ENCODE measurements at regions not wholly inside any gene's neighbourhood (a gene's known extent, or its start where the extent isn't known, plus 50 kb on each side); places are given as distances from the start of the nearest gene placed in this dataset.

- no peak for DNase-seq
Observed at GRCh38 chr9:80086822-80087345, 515.1 kb downstream of the TLE4 start.

- DNase-seq, result no peak
Observed at GRCh38 chr9:80086386-80086785, 514.6 kb downstream of the TLE4 start.

- DNase-seq, result no peak
Observed at GRCh38 chr9:80085668-80086067, 513.9 kb downstream of the TLE4 start.

- DNase-seq, result no peak
Observed at GRCh38 chr9:80082213-80082612, 510.4 kb downstream of the TLE4 start.

GRCh38 chr9:80078826-80079225, 507.1 kb downstream of the TLE4 start:
- DNase-seq, result no peak

GRCh38 chr9:80077059-80077458, 505.3 kb downstream of the TLE4 start:
- DNase-seq, result no peak

GRCh38 chr9:80076162-80076561, 504.4 kb downstream of the TLE4 start:
- no peak for DNase-seq

GRCh38 chr9:80074439-80074838, 502.7 kb downstream of the TLE4 start:
- DNase-seq, result no peak

- no peak for DNase-seq
Observed at GRCh38 chr9:80072451-80072850, 500.7 kb downstream of the TLE4 start.

- no peak for DNase-seq
Observed at GRCh38 chr9:80070071-80070742, 498.4 kb downstream of the TLE4 start.

- DNase-seq, result no peak
Observed at GRCh38 chr9:80066931-80067330, 495.2 kb downstream of the TLE4 start.

GRCh38 chr9:80062567-80062966, 490.8 kb downstream of the TLE4 start:
- DNase-seq, result no peak

GRCh38 chr9:80061940-80062339, 490.2 kb downstream of the TLE4 start:
- DNase-seq, result no peak

- DNase-seq, result no peak
Observed at GRCh38 chr9:80061096-80061495, 489.3 kb downstream of the TLE4 start.

GRCh38 chr9:80059979-80060378, 488.2 kb downstream of the TLE4 start:
- DNase-seq, result no peak

GRCh38 chr9:80059191-80059590, 487.4 kb downstream of the TLE4 start:
- no peak for DNase-seq

- no peak for DNase-seq
Observed at GRCh38 chr9:80052830-80053229, 481.1 kb downstream of the TLE4 start.

GRCh38 chr9:80049096-80049782, 477.5 kb downstream of the TLE4 start:
- DNase-seq, result no peak

GRCh38 chr9:80046481-80046880, 474.7 kb downstream of the TLE4 start:
- DNase-seq, result no peak

GRCh38 chr9:80041821-80042220, 470.1 kb downstream of the TLE4 start:
- no peak for DNase-seq

- DNase-seq, result no peak
Observed at GRCh38 chr9:80040457-80040856, 468.7 kb downstream of the TLE4 start.

GRCh38 chr9:80030801-80031200, 459.0 kb downstream of the TLE4 start:
- no peak for DNase-seq

- no peak for DNase-seq
Observed at GRCh38 chr9:80028501-80028900, 456.7 kb downstream of the TLE4 start.

GRCh38 chr9:80025796-80026520, 454.2 kb downstream of the TLE4 start:
- no peak for DNase-seq

Measured in NCI-H2081 treated with DMSO at 0.1 percent for 48 hours (cell line).